ENCODE measurements at regions not wholly inside any gene's neighbourhood (a gene's known extent, or its start where the extent isn't known, plus 50 kb on each side); places are given as distances from the start of the nearest gene placed in this dataset.

GRCh38 chr13:55516610-55517009 lies 1624.1 kb upstream of the PRR20A start:
- H3K36me3 ChIP-seq, result no peaks in the 10 kb centered on the region
- no peak overlapping the region for H3K27ac ChIP-seq
- H3K4me3 ChIP-seq, result no peak overlapping the region
- TF ChIP-seq, protein P1, sequence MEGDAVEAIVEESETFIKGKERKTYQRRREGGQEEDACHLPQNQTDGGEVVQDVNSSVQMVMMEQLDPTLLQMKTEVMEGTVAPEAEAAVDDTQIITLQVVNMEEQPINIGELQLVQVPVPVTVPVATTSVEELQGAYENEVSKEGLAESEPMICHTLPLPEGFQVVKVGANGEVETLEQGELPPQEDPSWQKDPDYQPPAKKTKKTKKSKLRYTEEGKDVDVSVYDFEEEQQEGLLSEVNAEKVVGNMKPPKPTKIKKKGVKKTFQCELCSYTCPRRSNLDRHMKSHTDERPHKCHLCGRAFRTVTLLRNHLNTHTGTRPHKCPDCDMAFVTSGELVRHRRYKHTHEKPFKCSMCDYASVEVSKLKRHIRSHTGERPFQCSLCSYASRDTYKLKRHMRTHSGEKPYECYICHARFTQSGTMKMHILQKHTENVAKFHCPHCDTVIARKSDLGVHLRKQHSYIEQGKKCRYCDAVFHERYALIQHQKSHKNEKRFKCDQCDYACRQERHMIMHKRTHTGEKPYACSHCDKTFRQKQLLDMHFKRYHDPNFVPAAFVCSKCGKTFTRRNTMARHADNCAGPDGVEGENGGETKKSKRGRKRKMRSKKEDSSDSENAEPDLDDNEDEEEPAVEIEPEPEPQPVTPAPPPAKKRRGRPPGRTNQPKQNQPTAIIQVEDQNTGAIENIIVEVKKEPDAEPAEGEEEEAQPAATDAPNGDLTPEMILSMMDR (IDR thresholded peaks at IDR 0.05), result no peak
- TF ChIP-seq EP300 (IDR thresholded peaks at IDR 0.05) (no peak), POLR2A (IDR thresholded peaks at IDR 0.05) (no peak)
- H3K4me1 ChIP-seq, result no peaks in the 10 kb centered on the region
- H3K27me3 ChIP-seq, result no peaks in the 10 kb centered on the region
- DNase-seq (ENCODE audit: low spot score in 2 of 2), result no peak
- no peaks in the 10 kb centered on the region for H3K9me3 ChIP-seq
- 19 to 35% methylated on average over 1 of the region's 1 CpG for WGBS, 2 donors

DNA sequence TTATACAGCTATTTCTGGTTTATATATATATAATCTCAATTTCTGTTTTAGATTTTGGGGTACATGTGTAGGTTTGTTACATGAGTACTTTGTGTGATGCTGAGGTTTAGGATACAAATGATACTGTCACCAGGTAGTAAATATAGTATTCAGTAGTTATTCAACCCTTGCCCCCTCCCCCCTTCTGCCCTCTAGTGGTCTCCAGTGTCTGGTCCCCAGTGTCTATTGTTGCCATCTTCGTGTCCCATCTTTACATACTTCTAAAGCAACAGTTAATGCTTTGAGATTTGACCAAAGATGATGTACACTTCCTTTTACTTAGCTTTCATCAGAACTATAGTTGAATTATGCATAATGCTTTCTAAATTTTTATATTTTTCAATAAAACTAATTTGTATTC lies 1623.4 kb upstream of the PRR20A start:
- Histone ChIP-seq H3K4me3 (no peak overlapping the region), H3K9me3 (no peaks in the 10 kb centered on the region), H3K27ac (no peak overlapping the region), H3K4me1 (no peaks in the 10 kb centered on the region), H3K27me3 (no peaks in the 10 kb centered on the region), H3K36me3 (no peaks in the 10 kb centered on the region)
- TF ChIP-seq EP300 (IDR thresholded peaks at IDR 0.05) (no peak), POLR2A (IDR thresholded peaks at IDR 0.05) (no peak)
- TF ChIP-seq, protein P1 (IDR thresholded peaks at IDR 0.05), result no peak
- DNase-seq (ENCODE audit: low spot score in 2 of 2), result no peak
- WGBS, 2 donors, result 51 to 70% methylated on average over 1 of the region's 1 CpG

GRCh38 chr13:55528434-55528833 lies 1612.3 kb upstream of the PRR20A start:
- TF ChIP-seq, protein P1 (IDR thresholded peaks at IDR 0.05), result no peak
- TF ChIP-seq POLR2A (IDR thresholded peaks at IDR 0.05), result no peak
- no peak for TF ChIP-seq EP300 (IDR thresholded peaks at IDR 0.05)
- 75 to 84% methylated on average over 1 of the region's 1 CpG for WGBS, 2 donors
- Histone ChIP-seq H3K27ac (no peak overlapping the region), H3K27me3 (no peaks in the 10 kb centered on the region), H3K9me3 (no peaks in the 10 kb centered on the region), H3K4me3 (no peak overlapping the region), H3K4me1 (no peaks in the 10 kb centered on the region), H3K36me3 (no peaks in the 10 kb centered on the region)
- no peak for DNase-seq (ENCODE audit: low spot score in 2 of 2)

GRCh38 chr13:55534306-55534705 lies 1606.4 kb upstream of the PRR20A start:
- no peak for TF ChIP-seq EP300 (IDR thresholded peaks at IDR 0.05)
- TF ChIP-seq, protein P1 (IDR thresholded peaks at IDR 0.05), result no peak
- TF ChIP-seq POLR2A (IDR thresholded peaks at IDR 0.05), result no peak
- WGBS, 2 donors, result 89 to 100% methylated on average over 1 of the region's 1 CpG
- H3K36me3 ChIP-seq, result no peaks in the 10 kb centered on the region

GRCh38 chr13:55538424-55538823 lies 1602.3 kb upstream of the PRR20A start:
- no peaks in the 10 kb centered on the region for H3K27me3 ChIP-seq
- H3K4me1 ChIP-seq, result no peaks in the 10 kb centered on the region
- H3K9me3 ChIP-seq, result no peaks in the 10 kb centered on the region
- no peak overlapping the region for H3K4me3 ChIP-seq
- TF ChIP-seq, protein P1 (IDR thresholded peaks at IDR 0.05), result no peak
- TF ChIP-seq EP300 (IDR thresholded peaks at IDR 0.05) (no peak), POLR2A (IDR thresholded peaks at IDR 0.05) (no peak)
- H3K36me3 ChIP-seq, result no peaks in the 10 kb centered on the region
- no peak for DNase-seq (ENCODE audit: low spot score in 2 of 2)
- WGBS, 2 donors, result 87 to 91% methylated on average over 2 of the region's 2 CpGs
- H3K27ac ChIP-seq, result no peak overlapping the region

More at GRCh38 chr13:55534306-55534705, 1606.4 kb upstream of the PRR20A start:
- no peak for DNase-seq (ENCODE audit: low spot score in 2 of 2)
- Histone ChIP-seq H3K4me1 (no peaks in the 10 kb centered on the region), H3K27me3 (no peaks in the 10 kb centered on the region), H3K4me3 (no peak overlapping the region), H3K9me3 (no peaks in the 10 kb centered on the region), H3K27ac (no peak overlapping the region)

Data from tibial nerve (tissue), 4 donors.